ENCODE measurements at regions not wholly inside any gene's neighbourhood (a gene's known extent, or its start where the extent isn't known, plus 50 kb on each side); places are given as distances from the start of the nearest gene placed in this dataset.

GRCh38 chr12:82595941-82596340, 90.8 kb upstream of the TMTC2 start:
- no TSS peak for BruUV-seq (replicated peaks)
- ATAC-seq (no peak), DNase-seq (ENCODE audit: low read depth, low spot score) (no peak)
- no peak overlapping the region for H3K4me3 ChIP-seq (replicated peaks in 1 of 2; ENCODE audit: low read depth in 1 of 2, low read length in 2 of 2)
- TF ChIP-seq POLR2AphosphoS5 (IDR thresholded peaks at IDR 0.05; ENCODE audit: low read depth, low read length) (no peak), ZNF274 (IDR thresholded peaks at IDR 0.05; ENCODE audit: low read depth, low read length) (no peak), YY1 (IDR thresholded peaks at IDR 0.05; ENCODE audit: extremely low read depth, insufficient replicate concordance, low read depth, low read length) (no peak)
- no peaks in the 10 kb centered on the region for H3K27me3 ChIP-seq (ENCODE audit: insufficient read depth, low read length)
- RAD21 ChIA-PET (ENCODE audit: low non-redundant PET in 1 of 2, low total read pairs in 2 of 2, uncharacterized antibody in 2 of 2, unreplicated experiment in 2 of 2): no interaction called here
- H3K9me3 ChIP-seq (ENCODE audit: control insufficient read depth in 1 of 2, insufficient read depth in 1 of 2, low read depth in 1 of 2, low read length in 2 of 2): no peaks in the 10 kb centered on the region
- no peaks in the 10 kb centered on the region for H3K79me2 ChIP-seq (ENCODE audit: insufficient read depth, low read length)
- no peaks in the 10 kb centered on the region for H3K36me3 ChIP-seq (ENCODE audit: control insufficient read depth in 1 of 2, insufficient read depth in 2 of 2, low read length in 2 of 2)
- H2AFZ ChIP-seq (ENCODE audit: low read depth, low read length, poor library complexity, severe bottlenecking): no peak overlapping the region
- POLR2A ChIA-PET: no interaction called here
- no peak overlapping the region for H3K4me2 ChIP-seq (ENCODE audit: low read length)
- CTCF ChIA-PET: no interaction called here
- intact Hi-C loops (cut with micrococcal nuclease): no loop called here
- H3K9ac ChIP-seq (ENCODE audit: low read length): no peak overlapping the region
- H3K9me2 ChIP-seq (ENCODE audit: insufficient read depth): no peaks in the 10 kb centered on the region
- H3K27ac ChIP-seq (ENCODE audit: low read depth, low read length): no peak overlapping the region
- no peaks in the 10 kb centered on the region for H4K20me1 ChIP-seq (ENCODE audit: insufficient read depth)
- no peaks in the 10 kb centered on the region for H3K4me1 ChIP-seq (ENCODE audit: control insufficient read depth in 1 of 2, insufficient read depth in 2 of 2, low read length in 2 of 2)

- no peaks in the 10 kb centered on the region for H3K79me2 ChIP-seq (ENCODE audit: insufficient read depth, low read length)
- intact Hi-C loops (cut with micrococcal nuclease): no loop called here
- RAD21 ChIA-PET (ENCODE audit: low non-redundant PET in 1 of 2, low total read pairs in 2 of 2, uncharacterized antibody in 2 of 2, unreplicated experiment in 2 of 2): no interaction called here
- H3K4me3 ChIP-seq (replicated peaks in 1 of 2; ENCODE audit: low read depth in 1 of 2, low read length in 2 of 2): no peak overlapping the region
- H3K9me2 ChIP-seq (ENCODE audit: insufficient read depth): no peaks in the 10 kb centered on the region
- H3K9ac ChIP-seq (ENCODE audit: low read length): no peak overlapping the region
- POLR2A ChIA-PET: no interaction called here
- no peaks in the 10 kb centered on the region for H3K36me3 ChIP-seq (ENCODE audit: control insufficient read depth in 1 of 2, insufficient read depth in 2 of 2, low read length in 2 of 2)
- H3K9me3 ChIP-seq (ENCODE audit: control insufficient read depth in 1 of 2, insufficient read depth in 1 of 2, low read depth in 1 of 2, low read length in 2 of 2): no peaks in the 10 kb centered on the region
- no peak for DNase-seq (ENCODE audit: low read depth, low spot score)
- BruUV-seq (replicated peaks): no TSS peak
- no peaks in the 10 kb centered on the region for H3K4me1 ChIP-seq (ENCODE audit: control insufficient read depth in 1 of 2, insufficient read depth in 2 of 2, low read length in 2 of 2)
- no peaks in the 10 kb centered on the region for H4K20me1 ChIP-seq (ENCODE audit: insufficient read depth)
- H3K27ac ChIP-seq (ENCODE audit: low read depth, low read length): no peak overlapping the region
- CTCF ChIA-PET: no interaction called here
- TF ChIP-seq POLR2AphosphoS5 (IDR thresholded peaks at IDR 0.05; ENCODE audit: low read depth, low read length): no peak
- TF ChIP-seq TCF7L2 (IDR thresholded peaks at IDR 0.05; ENCODE audit: borderline replicate concordance, extremely low read depth, insufficient read depth, insufficient read length): no peak
- no peak for TF ChIP-seq ELF1 (IDR thresholded peaks at IDR 0.05; ENCODE audit: borderline replicate concordance, low read depth)
- no peak for TF ChIP-seq SRF (IDR thresholded peaks at IDR 0.05; ENCODE audit: low read depth)
- no peak for TF ChIP-seq ZBTB33 (IDR thresholded peaks at IDR 0.05; ENCODE audit: extremely low read depth, insufficient replicate concordance, low read length)
- no peak for TF ChIP-seq CBX3 (IDR thresholded peaks at IDR 0.05; ENCODE audit: low read depth)
- TF ChIP-seq EZH2phosphoT487 (IDR thresholded peaks at IDR 0.05; ENCODE audit: borderline replicate concordance): no peak
- TF ChIP-seq RAD21 (IDR thresholded peaks at IDR 0.05; ENCODE audit: low read depth): no peak
- no peak for TF ChIP-seq EZH2 (IDR thresholded peaks at IDR 0.05)
- no peak for TF ChIP-seq SP1 (IDR thresholded peaks at IDR 0.05; ENCODE audit: low read depth)
- no peak for TF ChIP-seq JUND (IDR thresholded peaks at IDR 0.05)
- TF ChIP-seq MAX (IDR thresholded peaks at IDR 0.05): no peak
- TF ChIP-seq CTCF (IDR thresholded peaks at IDR 0.05 in 2 of 3, conservative IDR thresholded peaks at IDR 0.05 in 1 of 3; ENCODE audit: borderline replicate concordance in 1 of 3, insufficient read depth in 1 of 3, low read depth in 2 of 3, low read length in 2 of 3): no peak
- no peak for TF ChIP-seq ZFX (IDR thresholded peaks at IDR 0.05)
- no peak for TF ChIP-seq ZNF274 (IDR thresholded peaks at IDR 0.05; ENCODE audit: low read depth, low read length)
- TF ChIP-seq SIN3A (IDR thresholded peaks at IDR 0.05; ENCODE audit: low read depth): no peak
- TF ChIP-seq FOSL1 (IDR thresholded peaks at IDR 0.05; ENCODE audit: low read depth): no peak
- TF ChIP-seq CEBPB (IDR thresholded peaks at IDR 0.05; ENCODE audit: low read depth): no peak
- TF ChIP-seq EGR1 (IDR thresholded peaks at IDR 0.05; ENCODE audit: low read depth): no peak
- no peak overlapping the region for H3K4me2 ChIP-seq (ENCODE audit: low read length)
- no peak for ATAC-seq
- no peak overlapping the region for H2AFZ ChIP-seq (ENCODE audit: low read depth, low read length, poor library complexity, severe bottlenecking)
- H3K27me3 ChIP-seq (ENCODE audit: insufficient read depth, low read length): no peaks in the 10 kb centered on the region
These were observed 90.2 kb upstream of the TMTC2 start for GRCh38 chr12:82596483-82596882.
